OCI-LY3 (cell line): ENCODE measurements at regions not wholly inside any gene's neighbourhood (a gene's known extent, or its start where the extent isn't known, plus 50 kb on each side); places are given as distances from the start of the nearest gene placed in this dataset.

Source experiments
- EZH2phosphoT487 ChIP-seq: fragments of 200-600 bp; shearing (Covaris generic); IDR thresholded peaks from 2 replicates; pipeline ENCODE4 v1.6.1; 2018; ENCODE audit warnings: antibody characterized with exemption, mixed run types, low read depth
- TF ChIP-seq, protein P1 (sequence below): fragments of 200-600, 300-600 bp; sonication (generic); IDR thresholded peaks from 2 replicates; pipeline ENCODE4 v1.5.1; 2014; ENCODE audit warnings: antibody characterized with exemption, low read length, low read depth

DNA sequence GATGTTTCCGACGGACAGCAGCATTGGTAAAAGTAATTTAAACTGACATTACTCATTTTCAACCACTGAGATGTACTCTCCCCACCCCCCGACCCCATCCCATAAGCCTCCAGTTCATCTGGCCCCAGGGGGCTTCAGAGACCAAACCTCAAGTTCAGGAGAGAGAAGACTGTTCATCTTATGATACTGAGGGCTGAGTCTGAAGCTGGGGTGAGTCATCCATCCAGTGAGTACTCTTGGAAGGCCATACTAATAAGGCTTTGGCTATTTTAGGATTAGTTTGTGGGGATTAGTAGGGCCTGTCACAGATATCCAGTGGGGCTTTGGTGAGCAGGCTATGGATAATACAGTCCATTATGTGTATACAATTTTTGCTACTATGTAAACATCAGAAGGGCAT lies 125.3 kb upstream of the APCDD1 start:
- TF ChIP-seq, protein P1, sequence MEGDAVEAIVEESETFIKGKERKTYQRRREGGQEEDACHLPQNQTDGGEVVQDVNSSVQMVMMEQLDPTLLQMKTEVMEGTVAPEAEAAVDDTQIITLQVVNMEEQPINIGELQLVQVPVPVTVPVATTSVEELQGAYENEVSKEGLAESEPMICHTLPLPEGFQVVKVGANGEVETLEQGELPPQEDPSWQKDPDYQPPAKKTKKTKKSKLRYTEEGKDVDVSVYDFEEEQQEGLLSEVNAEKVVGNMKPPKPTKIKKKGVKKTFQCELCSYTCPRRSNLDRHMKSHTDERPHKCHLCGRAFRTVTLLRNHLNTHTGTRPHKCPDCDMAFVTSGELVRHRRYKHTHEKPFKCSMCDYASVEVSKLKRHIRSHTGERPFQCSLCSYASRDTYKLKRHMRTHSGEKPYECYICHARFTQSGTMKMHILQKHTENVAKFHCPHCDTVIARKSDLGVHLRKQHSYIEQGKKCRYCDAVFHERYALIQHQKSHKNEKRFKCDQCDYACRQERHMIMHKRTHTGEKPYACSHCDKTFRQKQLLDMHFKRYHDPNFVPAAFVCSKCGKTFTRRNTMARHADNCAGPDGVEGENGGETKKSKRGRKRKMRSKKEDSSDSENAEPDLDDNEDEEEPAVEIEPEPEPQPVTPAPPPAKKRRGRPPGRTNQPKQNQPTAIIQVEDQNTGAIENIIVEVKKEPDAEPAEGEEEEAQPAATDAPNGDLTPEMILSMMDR, result no peak
- TF ChIP-seq EZH2phosphoT487, result no peak
